Body of pancreas (tissue), 4 donors: ENCODE measurements at regions not wholly inside any gene's neighbourhood (a gene's known extent, or its start where the extent isn't known, plus 50 kb on each side); places are given as distances from the start of the nearest gene placed in this dataset.

Experiments
- POLR2A ChIP-seq, 3 donors: fragments of 450-650 bp; IDR thresholded peaks; one replicate each; pipeline ENCODE4 v1.6.1; 2016; ENCODE audit warnings: antibody characterized with exemption in 3 of 3, mild to moderate bottlenecking in 2 of 3
- TF ChIP-seq, protein P1 (sequence below), 7 experiments: fragments of 450-650 bp in 4 of 7; fragments of 200-600 bp in 3 of 7; sonication (generic) in 3 of 7; IDR thresholded peaks; one replicate each; pipeline ENCODE4 v1.5.1; 2016 to 2019; ENCODE audit warnings: antibody characterized with exemption in 7 of 7

DNA sequence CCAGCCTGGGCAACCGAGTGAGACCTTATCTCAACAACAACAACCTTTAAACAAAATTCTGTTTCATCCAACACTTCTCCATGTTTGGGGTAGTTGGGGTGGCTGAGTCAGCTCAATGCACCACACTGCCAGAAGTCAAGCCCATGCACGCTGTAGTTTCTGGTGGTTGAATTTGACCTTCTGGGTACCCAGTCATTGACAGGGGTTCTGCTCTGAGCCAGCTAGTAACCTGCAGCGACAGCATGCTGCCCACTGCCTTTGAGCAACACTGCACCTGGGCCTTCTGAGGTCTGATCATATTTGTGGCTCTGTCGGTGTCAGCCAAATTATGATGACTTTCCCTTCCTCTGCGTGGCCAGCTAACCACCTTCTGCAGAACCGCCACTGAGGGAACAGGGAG is 84.6 kb upstream of the ZNF438 start:
- TF ChIP-seq, protein P1, sequence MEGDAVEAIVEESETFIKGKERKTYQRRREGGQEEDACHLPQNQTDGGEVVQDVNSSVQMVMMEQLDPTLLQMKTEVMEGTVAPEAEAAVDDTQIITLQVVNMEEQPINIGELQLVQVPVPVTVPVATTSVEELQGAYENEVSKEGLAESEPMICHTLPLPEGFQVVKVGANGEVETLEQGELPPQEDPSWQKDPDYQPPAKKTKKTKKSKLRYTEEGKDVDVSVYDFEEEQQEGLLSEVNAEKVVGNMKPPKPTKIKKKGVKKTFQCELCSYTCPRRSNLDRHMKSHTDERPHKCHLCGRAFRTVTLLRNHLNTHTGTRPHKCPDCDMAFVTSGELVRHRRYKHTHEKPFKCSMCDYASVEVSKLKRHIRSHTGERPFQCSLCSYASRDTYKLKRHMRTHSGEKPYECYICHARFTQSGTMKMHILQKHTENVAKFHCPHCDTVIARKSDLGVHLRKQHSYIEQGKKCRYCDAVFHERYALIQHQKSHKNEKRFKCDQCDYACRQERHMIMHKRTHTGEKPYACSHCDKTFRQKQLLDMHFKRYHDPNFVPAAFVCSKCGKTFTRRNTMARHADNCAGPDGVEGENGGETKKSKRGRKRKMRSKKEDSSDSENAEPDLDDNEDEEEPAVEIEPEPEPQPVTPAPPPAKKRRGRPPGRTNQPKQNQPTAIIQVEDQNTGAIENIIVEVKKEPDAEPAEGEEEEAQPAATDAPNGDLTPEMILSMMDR (IDR thresholded peaks at IDR 0.05) = no peak
- no peak for TF ChIP-seq POLR2A (IDR thresholded peaks at IDR 0.05)
